ENCODE measurements at regions not wholly inside any gene's neighbourhood (a gene's known extent, or its start where the extent isn't known, plus 50 kb on each side); places are given as distances from the start of the nearest gene placed in this dataset.
"Not testable (repeated sequence)": the region's sequence is repeated elsewhere in the genome, so short reads cannot be mapped to it uniquely, and the experiment has no call there.

- no peak for TF ChIP-seq POLR2A (IDR thresholded peaks at IDR 0.05)
- no peak for TF ChIP-seq EP300 (IDR thresholded peaks at IDR 0.05)
- TF ChIP-seq, protein P1, sequence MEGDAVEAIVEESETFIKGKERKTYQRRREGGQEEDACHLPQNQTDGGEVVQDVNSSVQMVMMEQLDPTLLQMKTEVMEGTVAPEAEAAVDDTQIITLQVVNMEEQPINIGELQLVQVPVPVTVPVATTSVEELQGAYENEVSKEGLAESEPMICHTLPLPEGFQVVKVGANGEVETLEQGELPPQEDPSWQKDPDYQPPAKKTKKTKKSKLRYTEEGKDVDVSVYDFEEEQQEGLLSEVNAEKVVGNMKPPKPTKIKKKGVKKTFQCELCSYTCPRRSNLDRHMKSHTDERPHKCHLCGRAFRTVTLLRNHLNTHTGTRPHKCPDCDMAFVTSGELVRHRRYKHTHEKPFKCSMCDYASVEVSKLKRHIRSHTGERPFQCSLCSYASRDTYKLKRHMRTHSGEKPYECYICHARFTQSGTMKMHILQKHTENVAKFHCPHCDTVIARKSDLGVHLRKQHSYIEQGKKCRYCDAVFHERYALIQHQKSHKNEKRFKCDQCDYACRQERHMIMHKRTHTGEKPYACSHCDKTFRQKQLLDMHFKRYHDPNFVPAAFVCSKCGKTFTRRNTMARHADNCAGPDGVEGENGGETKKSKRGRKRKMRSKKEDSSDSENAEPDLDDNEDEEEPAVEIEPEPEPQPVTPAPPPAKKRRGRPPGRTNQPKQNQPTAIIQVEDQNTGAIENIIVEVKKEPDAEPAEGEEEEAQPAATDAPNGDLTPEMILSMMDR (IDR thresholded peaks at IDR 0.05), result no peak
- no peak overlapping the region for H3K4me3 ChIP-seq
- no peaks in the 10 kb centered on the region for H3K9me3 ChIP-seq
- 92 to 95% methylated on average over 24 of the region's 24 CpGs for WGBS, 2 donors
- H3K4me1 ChIP-seq, result no peaks in the 10 kb centered on the region
- no peak overlapping the region for H3K27ac ChIP-seq
- no peaks in the 10 kb centered on the region for H3K27me3 ChIP-seq
- H3K36me3 ChIP-seq, result no peaks in the 10 kb centered on the region
- DNase-seq (ENCODE audit: low spot score in 2 of 2), result no peak
Observed at GRCh38 chr5:119750887-119751733, 121.8 kb downstream of the FAM170A start.

- Histone ChIP-seq H3K9me3 (no peaks in the 10 kb centered on the region), H3K27me3 (no peaks in the 10 kb centered on the region), H3K4me3 (no peak overlapping the region), H3K36me3 (no peaks in the 10 kb centered on the region), H3K27ac (no peak overlapping the region), H3K4me1 (no peaks in the 10 kb centered on the region)
- TF ChIP-seq, protein P1 (IDR thresholded peaks at IDR 0.05), result no peak
- TF ChIP-seq POLR2A (IDR thresholded peaks at IDR 0.05) (no peak), EP300 (IDR thresholded peaks at IDR 0.05) (no peak)
- 78 to 79% methylated on average over 6 of the region's 6 CpGs for WGBS, 2 donors
- DNase-seq (ENCODE audit: low spot score in 2 of 2), result no peak
Observed at GRCh38 chr5:119751734-119752094, 122.4 kb downstream of the FAM170A start.

DNA sequence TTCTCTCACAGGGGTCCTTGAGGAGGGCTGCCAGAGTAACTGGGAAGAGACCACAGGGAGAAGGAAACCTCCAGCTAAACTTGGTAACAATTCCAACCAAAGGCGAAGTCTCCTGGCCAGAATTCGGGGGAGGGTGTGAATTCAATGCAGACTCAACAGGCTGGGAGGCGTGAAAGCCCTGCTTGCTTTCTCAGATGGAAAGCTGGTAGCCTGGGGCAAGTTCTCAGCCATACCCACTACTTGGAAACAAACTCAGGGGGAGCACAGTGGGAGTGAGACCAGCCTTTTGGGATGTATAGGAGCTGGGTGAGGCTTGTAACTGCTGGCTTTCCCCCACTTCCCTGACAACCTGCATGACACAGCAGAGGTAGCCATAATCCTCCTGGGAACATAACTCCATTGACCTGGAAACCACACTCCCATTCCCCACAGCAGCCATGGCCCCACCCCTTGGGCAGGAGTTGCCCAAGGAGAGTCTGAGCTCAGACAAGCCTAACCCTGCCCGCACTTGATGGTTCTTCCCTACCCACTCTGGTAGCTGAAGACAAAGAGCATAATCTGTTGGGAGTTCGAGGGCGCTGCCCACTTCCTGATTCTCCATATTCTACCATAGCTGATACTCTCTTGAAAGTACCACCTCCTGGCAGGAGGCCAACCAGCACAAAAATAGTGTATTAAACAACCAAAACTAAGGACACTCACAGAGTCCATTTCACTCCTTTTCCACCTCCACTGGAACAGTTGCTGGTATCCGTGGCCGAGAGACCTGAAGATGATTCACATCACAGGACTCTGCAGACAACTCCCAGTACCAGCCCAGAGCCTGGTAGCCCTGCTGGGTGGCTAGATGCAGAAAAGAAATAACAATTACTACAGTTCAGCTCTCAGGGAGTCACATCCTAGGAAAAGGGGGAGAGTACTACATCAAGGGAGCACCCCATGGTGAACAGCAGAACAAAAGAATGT, 123.8 kb downstream of the FAM170A start:
- TF ChIP-seq, protein P1 (IDR thresholded peaks at IDR 0.05), result no peak
- no peak for TF ChIP-seq POLR2A (IDR thresholded peaks at IDR 0.05)
- no peak for TF ChIP-seq EP300 (IDR thresholded peaks at IDR 0.05)
- DNase-seq (ENCODE audit: low spot score in 2 of 2), result no peak
- no peaks in the 10 kb centered on the region for H3K4me1 ChIP-seq
- no peaks in the 10 kb centered on the region for H3K9me3 ChIP-seq
- no peaks in the 10 kb centered on the region for H3K36me3 ChIP-seq
- H3K4me3 ChIP-seq, result no peak overlapping the region
- H3K27ac ChIP-seq, result no peak overlapping the region
- H3K27me3 ChIP-seq, result no peaks in the 10 kb centered on the region
- WGBS, 2 donors, result 88 to 93% methylated on average over 8 of the region's 8 CpGs

DNA sequence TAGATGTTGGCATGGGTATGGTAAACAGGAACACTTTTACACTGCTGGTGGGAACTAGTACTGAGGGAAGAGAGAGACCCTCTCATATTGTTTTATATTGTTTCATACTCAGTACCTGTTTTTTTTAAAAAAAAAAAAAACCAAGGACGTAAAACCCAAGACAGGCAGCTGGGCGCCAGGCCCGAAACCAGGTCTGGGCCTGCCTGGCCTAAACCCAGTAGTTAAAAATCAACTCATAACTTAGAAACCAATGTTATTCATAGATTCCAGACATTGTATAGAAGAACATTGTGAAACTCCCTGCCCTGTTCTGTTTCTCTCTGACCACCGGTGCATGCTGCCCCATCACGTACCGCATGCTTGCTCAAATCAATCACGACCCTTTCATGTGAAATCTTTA, 125.5 kb downstream of the FAM170A start:
- WGBS, 2 donors, result 89 to 95% methylated on average over 7 of the region's 7 CpGs
- not testable (repeated sequence) for H3K27ac ChIP-seq; DNase-seq (ENCODE audit: low spot score in 2 of 2); H3K36me3 ChIP-seq; H3K27me3 ChIP-seq; H3K4me1 ChIP-seq; H3K4me3 ChIP-seq; H3K9me3 ChIP-seq

DNA sequence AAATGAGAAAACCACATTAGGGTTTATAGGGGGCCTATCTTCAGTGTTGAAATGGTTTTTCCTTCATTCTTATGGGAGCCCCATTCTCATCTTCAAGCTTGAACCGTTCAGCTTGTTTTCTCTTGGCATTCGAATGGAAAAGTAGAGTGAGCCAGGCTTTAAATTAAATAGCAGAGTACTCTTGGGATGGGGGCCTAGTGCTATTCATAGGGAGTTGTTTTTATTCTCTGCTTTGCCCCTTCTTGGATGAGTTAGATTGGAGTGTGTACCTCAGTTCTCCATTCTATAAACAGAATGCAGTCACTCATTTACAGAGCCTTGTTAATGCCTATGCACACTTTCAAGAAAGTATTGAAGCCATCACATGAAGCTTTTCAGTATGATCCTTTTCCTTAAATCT, 127.9 kb downstream of the FAM170A start:
- H3K27ac ChIP-seq, result no peak overlapping the region
- no peak overlapping the region for H3K4me3 ChIP-seq
- TF ChIP-seq, protein P1 (IDR thresholded peaks at IDR 0.05), result no peak
- TF ChIP-seq EP300 (IDR thresholded peaks at IDR 0.05), result no peak
- no peak for TF ChIP-seq POLR2A (IDR thresholded peaks at IDR 0.05)
- H3K4me1 ChIP-seq, result no peaks in the 10 kb centered on the region
- WGBS, 2 donors, result 74 to 79% methylated on average over 2 of the region's 2 CpGs
- H3K9me3 ChIP-seq, result no peaks in the 10 kb centered on the region
- no peak for DNase-seq (ENCODE audit: low spot score in 2 of 2)
- H3K36me3 ChIP-seq, result no peaks in the 10 kb centered on the region
- no peaks in the 10 kb centered on the region for H3K27me3 ChIP-seq

GRCh38 chr5:119769695-119770693, 140.6 kb downstream of the FAM170A start:
- H3K4me3 ChIP-seq; H3K27ac ChIP-seq; DNase-seq (ENCODE audit: low spot score in 2 of 2); H3K27me3 ChIP-seq; H3K36me3 ChIP-seq; H3K9me3 ChIP-seq; H3K4me1 ChIP-seq: not testable (repeated sequence)
- 61 to 63% methylated on average over 10 to 11 of the region's 11 CpGs for WGBS, 2 donors

GRCh38 chr5:119780145-119780544, 150.8 kb downstream of the FAM170A start:
- WGBS, 2 donors, result 81 to 84% methylated on average over 15 of the region's 15 CpGs
- H3K9me3 ChIP-seq; DNase-seq (ENCODE audit: low spot score in 2 of 2); H3K4me1 ChIP-seq; H3K4me3 ChIP-seq; H3K27me3 ChIP-seq; H3K36me3 ChIP-seq; H3K27ac ChIP-seq: not testable (repeated sequence)

Measured in tibial nerve (tissue), 4 donors.